SHP77 (cell line): ENCODE measurements at regions not wholly inside any gene's neighbourhood (a gene's known extent, or its start where the extent isn't known, plus 50 kb on each side); places are given as distances from the start of the nearest gene placed in this dataset.

ENCODE experiments used
- DNase-seq, 2 experiments: peaks; one replicate each; lab custom pipeline; 2025; lab: John Stamatoyannopoulos, UW

DNA sequence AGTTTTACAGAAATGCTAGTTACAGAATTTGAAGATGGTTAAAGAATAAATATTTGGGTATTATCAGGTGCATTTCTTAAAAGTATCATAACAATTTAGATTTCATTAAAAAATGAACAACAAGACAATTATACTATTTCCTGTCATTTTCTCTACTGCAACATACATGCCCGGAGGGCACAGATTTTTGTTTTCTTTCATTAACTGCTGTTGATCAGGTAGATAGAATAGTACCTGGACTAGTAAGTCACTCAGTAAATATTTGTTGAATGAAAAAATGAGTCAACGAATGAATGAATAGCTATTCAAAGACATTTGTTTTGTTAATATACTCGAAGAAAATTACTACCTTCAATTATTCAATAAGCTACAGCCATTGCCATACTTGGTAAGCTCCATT, 531.2 kb upstream of the VRK2 start:
- no peak for DNase-seq

DNA sequence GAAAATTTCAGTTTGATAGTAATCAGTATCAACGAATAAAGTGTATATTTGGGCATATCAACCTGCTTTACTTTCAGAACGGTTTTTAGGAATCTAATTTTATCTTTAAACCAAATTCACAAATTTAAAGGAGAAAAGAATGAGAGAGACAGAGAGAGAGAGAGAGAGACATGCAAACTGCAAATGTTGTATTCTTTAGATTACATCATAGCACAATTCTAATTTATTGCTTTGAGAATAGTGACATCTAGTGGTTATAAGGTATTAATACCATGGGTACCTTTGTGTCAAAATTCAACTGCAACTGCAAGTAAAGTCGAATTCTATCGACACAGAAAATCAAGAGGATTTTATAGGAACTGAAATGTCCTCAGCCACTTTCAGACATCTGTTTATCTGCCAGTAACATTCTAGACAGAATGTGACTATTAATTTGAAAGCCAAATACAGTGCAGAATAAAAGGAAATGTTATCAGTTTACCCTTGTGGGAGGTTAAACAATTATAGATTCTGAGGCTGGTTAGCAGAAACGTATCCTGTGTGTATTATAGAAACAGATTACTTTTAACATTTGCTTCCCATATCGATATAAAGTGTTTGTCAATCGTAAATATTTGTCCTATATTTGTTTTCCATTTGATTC, 529.8 kb upstream of the VRK2 start:
- peak; percentile 37 to 60 for DNase-seq

DNA sequence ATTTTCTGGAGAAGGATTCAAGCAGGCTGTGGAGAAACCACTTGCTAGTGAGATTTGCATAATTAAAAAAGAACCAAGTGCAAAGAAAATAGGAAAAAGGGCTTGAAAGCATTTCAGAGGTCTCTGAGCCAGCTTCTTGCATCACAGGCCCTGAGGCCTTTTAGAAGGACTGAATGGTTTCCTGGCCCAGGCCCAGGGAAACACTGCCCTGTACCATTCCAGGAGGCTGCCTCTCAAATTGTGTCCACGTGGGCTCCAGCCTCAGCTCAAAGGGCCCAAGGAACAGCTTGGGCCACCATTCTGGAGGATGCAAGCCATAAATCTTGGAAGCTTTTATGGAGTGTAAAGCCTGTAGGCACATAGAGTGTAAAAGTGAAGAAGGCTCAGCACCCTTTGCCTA, 523.3 kb upstream of the VRK2 start:
- DNase-seq = no peak

DNA sequence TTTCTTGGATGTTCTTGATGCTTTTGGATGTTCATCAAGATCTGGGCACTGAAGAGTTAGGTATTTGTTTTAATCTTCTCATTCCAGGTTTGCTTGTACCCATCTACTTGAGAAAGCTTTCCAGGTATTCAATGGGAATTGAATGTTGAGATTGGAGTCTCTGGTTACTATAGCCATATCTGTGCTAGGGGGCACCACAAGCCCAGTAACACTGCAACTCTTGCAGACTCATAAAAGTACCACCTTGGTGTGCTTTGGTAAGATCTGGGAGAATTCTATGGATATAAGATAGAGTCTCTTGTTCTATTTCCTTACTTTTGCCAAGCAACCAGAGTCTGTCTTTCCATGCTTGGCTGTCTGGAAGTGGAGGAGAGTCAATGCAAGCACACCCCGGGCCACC, 518.9 kb upstream of the VRK2 start:
- no peak for DNase-seq

DNA sequence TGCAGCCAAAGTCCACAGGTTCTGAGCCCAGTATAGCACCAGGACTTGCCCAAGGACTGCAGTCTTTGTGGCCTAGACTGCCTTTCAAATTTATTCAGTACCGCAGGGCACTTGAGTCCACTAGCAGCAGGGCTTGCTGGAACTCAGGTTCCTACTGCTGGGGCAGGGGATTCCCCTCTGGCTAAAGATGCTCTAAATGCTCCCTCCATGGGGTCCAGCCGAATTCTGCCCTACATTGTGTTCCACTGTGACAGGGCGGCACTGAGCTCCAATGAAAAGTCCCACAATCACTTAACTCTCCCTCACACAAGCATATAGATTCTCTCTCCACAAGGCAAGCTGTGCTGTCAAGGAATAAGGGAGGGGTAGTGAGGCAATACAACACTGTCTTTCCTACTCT, 518.1 kb upstream of the VRK2 start:
- DNase-seq = no peak

DNA sequence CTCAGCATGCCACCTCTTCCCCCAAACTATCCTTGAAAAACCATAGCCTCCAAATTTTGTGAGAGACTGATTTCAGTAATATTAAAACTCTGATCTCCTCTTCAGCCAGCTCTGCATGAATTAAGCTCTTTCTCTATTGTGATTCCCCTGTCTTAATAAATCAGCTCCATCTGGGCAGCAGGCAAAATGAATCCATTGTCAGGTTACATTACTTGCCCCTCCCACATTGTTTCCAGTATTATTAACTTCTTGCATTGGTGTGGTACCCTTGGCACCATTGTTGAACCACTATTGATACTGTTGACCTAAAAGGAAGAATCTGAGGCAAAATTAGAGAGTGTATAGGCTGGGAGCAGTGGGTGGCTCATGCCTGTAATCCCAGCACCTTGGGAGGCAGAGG, 512.2 kb upstream of the VRK2 start:
- no peak for DNase-seq

DNA sequence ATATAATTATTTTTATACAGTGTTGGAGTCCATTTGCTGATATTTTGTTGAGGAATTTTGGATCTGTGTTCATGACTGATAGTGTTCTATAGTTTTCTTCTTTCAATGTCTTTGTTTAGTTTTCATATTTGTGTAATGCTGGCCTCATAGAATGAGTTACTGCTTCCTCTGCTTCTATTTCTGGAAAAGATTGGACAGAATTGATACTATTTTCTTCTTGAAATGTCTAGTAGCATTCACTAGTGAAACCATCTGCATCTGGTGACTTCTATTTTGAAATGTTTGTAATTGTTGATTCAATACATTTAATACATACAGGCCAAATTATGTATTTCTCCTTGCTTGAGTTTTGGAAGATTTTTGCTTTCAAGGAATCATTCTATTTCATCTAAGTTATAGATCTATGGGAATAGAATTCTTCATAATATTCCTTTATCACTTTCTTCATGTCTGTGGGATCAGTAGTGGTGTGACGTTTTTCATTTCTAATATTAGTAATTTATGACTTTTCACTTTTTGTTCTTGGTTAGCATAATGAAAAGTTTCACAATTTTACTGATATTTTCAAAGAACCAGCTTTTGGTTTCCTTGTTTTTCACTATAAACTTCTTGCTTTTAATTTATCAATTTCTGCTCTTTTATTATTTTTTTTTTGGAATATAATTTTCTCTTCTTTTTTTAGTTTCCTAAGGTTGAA, 509.9 kb upstream of the VRK2 start:
- no peak for DNase-seq

DNA sequence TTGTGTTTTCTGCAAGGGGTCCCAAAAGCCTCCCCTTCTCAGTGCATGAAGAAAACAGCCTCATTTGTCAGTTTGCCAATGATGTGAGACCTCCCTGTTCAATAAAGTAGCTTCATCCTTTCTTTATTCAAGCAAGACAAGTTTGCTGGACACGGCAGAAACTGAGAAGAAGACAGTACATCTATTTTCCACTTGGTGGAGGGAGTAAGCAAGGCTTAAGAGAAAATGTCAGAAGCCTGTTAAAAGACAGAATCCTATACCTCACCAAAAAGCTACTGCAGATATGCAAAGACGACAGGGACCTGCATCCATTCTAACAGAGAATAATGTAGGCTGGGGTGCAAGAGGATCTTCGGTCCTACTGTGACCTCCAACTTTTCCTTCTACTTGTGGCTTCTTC, 506.8 kb upstream of the VRK2 start:
- DNase-seq = no peak

DNA sequence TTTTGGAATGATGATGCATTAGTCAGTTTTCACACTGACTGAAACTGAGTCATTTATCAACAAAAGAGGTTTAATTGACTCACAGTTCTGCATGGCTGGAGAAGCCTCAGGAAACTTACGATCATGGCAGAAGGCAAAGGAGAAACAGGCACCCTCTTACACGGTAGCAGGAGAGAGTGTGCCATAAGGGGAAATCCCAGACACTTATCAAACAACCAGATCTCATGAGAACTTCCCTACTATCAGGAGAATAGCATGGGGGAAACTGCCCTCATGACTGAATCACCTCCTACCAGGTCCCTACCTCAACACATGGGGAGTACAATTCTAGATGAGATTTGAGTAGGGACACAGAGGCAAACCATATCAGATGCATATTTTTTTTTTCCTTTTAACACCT, 504.5 kb upstream of the VRK2 start:
- DNase-seq = no peak

DNA sequence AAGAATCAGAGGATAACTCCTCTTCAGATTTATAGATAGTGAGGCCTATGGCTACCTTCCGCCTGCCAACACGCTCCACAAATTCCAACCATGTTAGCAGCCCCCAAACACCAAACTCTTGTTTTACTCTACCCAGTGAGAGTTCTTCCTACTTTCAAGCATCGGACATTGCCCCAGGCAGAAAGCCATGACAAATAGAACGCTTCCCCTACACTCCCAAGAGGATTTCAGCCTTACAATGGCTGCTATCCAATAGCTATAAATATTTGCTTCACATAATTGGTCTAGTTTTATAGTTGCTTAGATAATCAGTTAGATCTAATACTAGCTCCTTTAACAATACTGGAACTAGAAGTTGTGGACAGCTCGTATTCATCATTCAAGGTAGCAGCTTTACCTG, 503.4 kb upstream of the VRK2 start:
- no peak for DNase-seq

DNA sequence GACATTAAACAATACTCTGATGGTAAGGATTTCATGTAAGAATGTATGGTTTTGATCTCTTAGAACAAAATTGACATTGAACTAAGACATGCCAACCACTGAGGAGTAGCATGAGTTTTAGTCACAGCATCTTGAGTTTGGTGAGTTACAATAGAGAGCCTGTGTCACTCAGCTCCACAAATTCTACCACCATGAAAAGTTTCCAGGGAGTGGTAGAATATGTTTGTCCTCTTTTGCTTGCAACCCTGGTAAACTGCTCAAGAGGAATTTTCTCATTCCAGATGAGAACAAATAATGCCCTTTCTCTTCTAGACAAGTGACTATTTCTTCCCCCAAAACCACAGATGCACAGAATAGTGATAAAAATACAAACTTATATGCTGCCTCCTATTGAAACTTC, 502.0 kb upstream of the VRK2 start:
- DNase-seq = no peak

DNA sequence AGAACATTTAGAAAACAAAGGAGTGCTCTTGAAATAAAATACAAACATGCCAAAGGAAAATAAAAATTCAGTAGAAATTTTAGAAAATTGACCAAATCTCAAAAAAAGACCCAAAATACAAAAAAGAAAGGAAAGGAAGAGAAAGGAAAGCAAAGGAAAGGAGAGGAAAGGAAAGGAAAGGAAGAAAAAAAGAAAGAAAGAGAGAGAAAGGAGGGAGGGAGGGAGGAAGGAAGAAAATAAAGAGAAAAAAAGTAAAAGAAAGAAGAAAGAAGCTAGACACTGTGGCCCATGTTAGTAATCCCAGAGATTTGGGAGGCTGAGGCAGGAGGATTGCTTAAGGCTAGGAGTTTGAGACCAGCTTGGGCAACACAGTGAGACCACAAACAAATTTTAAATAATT, 500.1 kb upstream of the VRK2 start:
- DNase-seq = no peak

DNA sequence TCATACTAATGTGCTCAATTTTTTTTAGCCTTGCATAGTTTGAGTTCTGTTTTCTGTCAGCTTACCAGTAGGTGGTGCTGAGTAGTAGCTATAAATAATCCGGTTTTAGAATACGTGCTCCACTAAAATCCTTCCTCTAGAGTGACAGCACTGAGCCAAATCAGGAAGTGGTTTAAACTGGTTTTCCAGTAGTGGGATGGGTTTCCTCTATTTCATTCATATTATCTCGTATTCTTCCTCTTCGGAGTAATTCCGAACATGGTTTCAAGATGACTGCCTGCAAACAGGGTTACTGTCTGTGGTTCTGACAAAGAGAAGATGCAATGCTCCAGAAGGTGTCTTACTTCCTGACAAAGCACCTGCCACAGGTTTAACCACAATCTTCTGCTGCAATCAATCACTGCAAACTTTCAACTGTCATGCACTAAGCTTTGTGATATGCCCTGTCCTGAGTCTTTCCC, 496.9 kb upstream of the VRK2 start:
- peak; percentile 19 to 38 for DNase-seq

DNA sequence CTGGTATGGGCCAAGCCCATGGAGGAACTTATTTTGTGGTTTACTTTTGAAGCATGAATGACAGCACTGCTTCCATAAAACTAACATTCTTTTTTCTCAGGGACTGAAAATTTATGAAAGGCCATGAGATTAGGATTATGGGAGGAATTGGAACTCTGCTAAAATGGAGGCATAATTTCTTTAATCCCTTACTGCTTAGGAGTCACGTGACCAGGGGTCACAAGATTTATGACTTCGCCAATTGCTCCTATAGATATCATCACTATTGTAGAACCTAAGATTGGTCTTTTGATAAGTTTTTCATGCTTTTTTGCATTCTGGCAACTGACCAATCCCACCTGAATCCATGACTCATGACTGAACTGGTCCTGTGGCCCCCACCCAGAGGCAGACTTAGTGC, 495.7 kb upstream of the VRK2 start:
- no peak for DNase-seq

DNA sequence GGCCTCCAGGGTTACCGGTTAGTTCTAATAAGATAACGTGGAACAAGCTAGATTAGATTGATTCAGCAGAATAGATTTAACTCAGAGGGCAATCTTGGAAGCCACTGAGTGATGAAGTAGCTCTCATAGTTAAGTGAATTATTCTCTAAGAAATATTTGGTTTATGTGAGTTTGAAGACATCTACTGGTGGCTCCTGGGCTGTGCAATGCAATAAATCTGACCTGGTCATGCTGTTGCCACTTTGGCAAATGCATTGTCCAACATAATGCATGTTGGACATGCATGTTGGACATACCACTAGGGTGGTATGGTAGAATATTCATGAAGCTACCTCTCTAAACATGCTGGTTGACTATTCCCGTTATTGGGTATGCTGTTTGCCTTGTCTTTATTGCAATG, 493.7 kb upstream of the VRK2 start:
- no peak for DNase-seq

DNA sequence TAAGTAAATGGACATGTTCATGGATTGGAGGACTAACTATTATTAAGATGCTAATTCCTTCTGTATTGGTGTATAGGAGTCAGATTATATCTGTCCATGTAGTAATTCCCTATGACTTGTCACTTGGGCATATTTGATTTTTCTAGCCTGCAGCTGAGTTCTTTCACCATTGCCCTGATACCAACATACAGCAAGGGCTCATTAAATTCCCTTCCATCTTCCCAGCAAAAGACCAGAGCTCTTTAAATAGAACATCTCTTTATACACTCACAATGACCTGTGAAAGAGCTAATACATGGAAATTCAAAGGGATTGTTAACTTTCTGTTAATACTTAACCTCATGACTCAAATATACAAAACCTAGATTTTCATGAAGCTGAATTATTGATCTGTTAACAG, 492.3 kb upstream of the VRK2 start:
- no peak for DNase-seq

DNA sequence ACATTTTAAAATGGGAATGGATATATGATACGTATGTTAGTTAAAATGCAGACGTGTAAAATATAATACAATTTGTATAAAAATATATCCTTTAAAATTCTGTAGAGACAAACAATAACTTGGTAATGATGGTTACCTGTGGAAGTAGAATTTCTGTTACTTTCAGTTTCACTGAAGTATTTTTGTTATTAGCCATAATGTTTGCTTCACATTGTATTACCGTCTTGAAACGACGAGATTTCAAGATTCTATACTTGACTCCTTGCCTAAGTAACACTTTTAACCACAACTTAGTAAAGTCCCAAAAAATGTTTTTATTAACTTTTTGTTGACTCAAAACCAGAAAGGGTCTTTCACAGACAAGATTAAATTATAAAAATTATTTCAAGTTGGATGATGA, 488.3 kb upstream of the VRK2 start:
- DNase-seq = no peak

DNA sequence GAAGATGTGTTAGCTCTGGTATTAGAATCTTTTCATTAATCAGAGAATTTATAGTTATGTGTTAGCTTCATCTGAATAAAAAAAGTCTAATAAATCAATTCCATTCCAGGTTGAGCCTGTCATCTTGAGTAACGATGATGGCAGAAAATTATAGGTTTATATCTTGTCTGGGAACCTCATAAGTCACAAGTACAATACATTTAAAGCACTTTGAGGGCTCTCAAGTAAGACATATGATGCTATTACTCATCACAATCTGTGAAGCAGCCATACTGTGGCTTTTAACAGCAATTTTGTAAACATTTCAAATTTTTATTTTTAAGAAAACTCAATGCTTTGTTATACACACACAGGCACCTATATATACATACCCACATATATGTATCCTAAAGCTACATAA, 484.1 kb upstream of the VRK2 start:
- no peak for DNase-seq

DNA sequence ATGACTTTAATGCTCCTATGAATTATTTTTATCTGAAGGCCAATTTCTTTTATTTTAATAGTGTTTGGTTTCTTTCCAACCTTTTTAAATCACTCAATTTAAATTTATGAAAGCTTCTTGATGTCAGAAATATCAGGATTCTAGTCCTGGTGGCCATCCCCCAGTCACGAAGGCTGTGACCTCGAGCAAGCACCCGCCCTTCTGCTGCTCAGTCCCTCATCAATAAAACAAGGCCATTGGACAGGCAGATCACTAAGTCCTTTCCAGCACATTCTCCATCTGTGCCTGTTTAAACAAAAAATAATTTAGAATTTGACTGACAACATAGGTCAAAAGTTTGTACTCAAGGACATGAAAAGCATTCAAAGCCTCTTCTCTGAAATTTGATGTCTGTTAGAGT, 483.6 kb upstream of the VRK2 start:
- no peak for DNase-seq

DNA sequence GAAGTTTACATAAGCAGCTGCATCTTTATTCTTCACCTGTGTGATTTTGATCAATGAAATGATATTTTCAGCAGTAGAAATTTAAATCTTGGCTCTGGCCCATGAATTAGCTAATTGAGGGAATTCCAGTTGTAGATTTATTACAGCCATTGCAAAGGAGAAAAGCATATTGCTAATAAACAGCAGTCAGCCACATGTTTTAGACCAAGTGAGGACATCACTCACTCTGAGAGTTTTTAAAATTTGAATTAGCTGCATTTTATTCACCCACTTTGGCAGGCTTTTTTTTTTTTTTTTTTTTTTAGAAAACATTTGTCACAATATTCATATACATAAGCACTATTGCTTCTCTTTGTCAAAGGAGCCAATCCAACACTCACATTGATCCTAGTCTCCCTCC, 479.4 kb upstream of the VRK2 start:
- no peak for DNase-seq

DNA sequence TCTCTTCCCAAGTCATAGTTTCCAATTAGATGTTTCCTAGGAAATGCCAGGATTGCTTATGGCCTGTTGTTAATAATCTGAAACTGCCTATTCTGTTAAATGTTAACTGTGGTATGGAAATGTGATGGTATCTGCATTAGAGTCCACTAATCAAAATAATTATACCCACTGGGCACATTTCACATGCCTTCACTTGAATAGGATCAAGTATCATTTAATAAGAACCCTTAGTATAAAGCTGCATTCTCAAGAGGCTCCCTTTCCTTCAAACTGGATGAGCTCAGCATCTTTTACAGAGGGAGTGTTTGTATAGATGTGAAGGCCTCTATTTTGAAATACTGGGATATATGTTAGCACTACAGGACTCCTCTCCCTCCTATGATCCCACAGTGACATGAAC, 477.2 kb upstream of the VRK2 start:
- no peak for DNase-seq

DNA sequence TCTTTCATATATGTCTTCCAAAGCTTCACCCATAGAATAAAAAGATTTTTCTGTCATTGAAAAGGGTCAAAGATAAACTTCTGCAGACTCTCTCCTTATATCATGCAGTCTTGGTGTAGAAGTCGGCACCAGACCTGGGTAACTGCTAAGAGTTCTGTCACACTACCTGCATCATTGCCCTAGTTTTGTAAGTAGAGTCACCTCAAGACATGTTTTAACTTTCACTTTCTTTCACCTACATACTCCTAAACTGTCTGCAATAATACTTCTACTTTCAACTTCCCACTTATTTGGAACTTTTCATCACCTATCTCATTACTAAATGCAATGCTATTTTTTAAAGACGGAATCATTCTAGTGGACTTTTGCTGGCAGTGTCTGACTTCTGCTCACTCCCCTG, 475.6 kb upstream of the VRK2 start:
- no peak for DNase-seq

DNA sequence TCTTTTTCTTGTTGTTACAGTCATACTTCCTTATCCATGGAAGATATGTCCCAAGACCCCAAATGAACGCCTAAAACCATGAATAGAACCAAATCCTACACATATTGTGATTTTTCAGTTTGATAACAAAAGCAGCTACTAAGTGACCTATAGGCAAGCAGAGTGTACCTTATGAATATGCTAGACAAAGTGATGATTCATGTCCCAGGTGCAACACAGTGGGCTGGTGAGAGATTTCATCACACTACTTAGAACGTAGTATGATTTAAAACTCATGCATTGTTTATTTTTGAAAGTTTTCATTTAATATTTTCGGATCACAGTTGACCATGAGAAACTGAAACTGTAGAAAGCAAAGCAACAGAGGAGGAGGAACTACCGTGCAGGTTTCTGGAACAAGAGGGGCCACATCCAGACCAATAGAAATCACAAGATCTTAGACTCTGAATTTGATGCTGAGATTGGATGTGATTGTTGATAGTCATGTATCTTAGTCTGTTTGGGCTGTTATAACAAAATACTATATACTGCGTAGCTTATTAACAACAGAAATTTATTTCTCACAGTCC, 470.8 kb upstream of the VRK2 start:
- DNase-seq = no peak

DNA sequence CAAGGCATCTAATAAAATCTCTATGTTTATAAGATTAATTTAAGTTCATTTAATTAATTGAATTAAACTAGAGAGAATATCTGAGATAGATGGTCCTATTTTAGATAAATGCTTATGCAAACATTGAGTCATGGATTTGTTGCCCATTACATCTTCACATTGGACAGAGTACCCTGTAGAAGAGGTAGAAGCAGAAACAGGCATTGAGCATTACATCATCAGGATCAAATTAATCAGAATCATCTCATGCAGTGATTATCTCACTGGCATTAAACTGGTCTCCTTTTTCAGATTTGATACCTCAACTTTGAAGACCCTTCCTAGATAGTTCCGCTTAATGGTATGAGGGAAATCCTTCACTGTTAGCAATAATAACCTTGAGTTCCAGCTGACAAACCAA, 469.6 kb upstream of the VRK2 start:
- DNase-seq = no peak
